ENCODE measurements at regions not wholly inside any gene's neighbourhood (a gene's known extent, or its start where the extent isn't known, plus 50 kb on each side); places are given as distances from the start of the nearest gene placed in this dataset.

DNA sequence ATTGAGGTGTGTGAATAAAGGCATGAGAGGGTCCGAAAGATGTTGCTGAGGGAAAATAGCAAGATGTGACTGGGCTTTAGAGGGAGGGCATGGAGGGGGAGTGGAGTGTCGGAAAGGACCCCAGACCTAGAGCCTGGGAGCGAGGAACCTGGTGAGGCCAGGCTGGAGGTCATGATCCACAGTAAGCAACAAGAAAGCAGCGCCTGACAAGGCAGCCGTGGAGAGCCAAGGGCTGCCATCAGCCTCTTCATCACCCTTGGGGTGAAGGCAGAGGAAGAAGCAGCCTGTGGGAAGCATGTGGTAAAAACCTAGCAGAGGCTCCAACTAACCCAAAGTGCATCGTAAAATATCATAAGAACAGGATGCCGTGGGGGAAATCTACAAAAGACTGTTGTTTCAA is 162.8 kb upstream of the SOX1 start:
- no peak for DNase-seq (ENCODE audit: low spot score)
- H3K27me3 ChIP-seq (ENCODE audit: control insufficient read depth in 4 of 4, insufficient read depth in 4 of 4, low read length in 3 of 4) = peaks cover 0 to 7% (median 0%) of the 10 kb centered on the region in 4 donors
- no peaks in the 10 kb centered on the region for H3K4me1 ChIP-seq (ENCODE audit: control insufficient read depth in 4 of 4, insufficient read depth in 4 of 4, low read length in 3 of 4)
- H3K9me3 ChIP-seq (ENCODE audit: control insufficient read depth in 4 of 4, low read length in 3 of 4) = no peaks in the 10 kb centered on the region
- H3K36me3 ChIP-seq (ENCODE audit: control insufficient read depth in 4 of 4, insufficient read depth in 3 of 4, low read depth in 1 of 4, low read length in 3 of 4) = no peaks in the 10 kb centered on the region
- no peak for TF ChIP-seq RAD21 (IDR thresholded peaks at IDR 0.05)
- H3K27ac ChIP-seq (ENCODE audit: low read depth in 1 of 2, low read length in 2 of 2) = no peak overlapping the region
- H3K9ac ChIP-seq (ENCODE audit: low read depth in 1 of 2, low read length in 2 of 2) = no peak overlapping the region
- 79% methylated on average over 7 of the region's 7 CpGs for WGBS
- H3K4me3 ChIP-seq (ENCODE audit: low read depth in 1 of 3, low read length in 3 of 3) = no peak overlapping the region

- no peaks in the 10 kb centered on the region for H3K9me3 ChIP-seq (ENCODE audit: control insufficient read depth in 4 of 4, low read length in 3 of 4)
- no peak overlapping the region for H3K27ac ChIP-seq (ENCODE audit: low read depth in 1 of 2, low read length in 2 of 2)
- H3K4me3 ChIP-seq (ENCODE audit: low read depth in 1 of 3, low read length in 3 of 3) = no peak overlapping the region
- H3K27me3 ChIP-seq (ENCODE audit: control insufficient read depth in 4 of 4, insufficient read depth in 4 of 4, low read length in 3 of 4) = peaks cover 0 to 6% (median 0%) of the 10 kb centered on the region in 4 donors
- no peaks in the 10 kb centered on the region for H3K36me3 ChIP-seq (ENCODE audit: control insufficient read depth in 4 of 4, insufficient read depth in 3 of 4, low read depth in 1 of 4, low read length in 3 of 4)
- no peaks in the 10 kb centered on the region for H3K4me1 ChIP-seq (ENCODE audit: control insufficient read depth in 4 of 4, insufficient read depth in 4 of 4, low read length in 3 of 4)
- DNase-seq (ENCODE audit: low spot score) = no peak
- no peak overlapping the region for H3K9ac ChIP-seq (ENCODE audit: low read depth in 1 of 2, low read length in 2 of 2)
- TF ChIP-seq HNF4A (conservative IDR thresholded peaks at IDR 0.05) = no peak
- no peak for TF ChIP-seq EGR1 (IDR thresholded peaks at IDR 0.05; ENCODE audit: low read depth in 2 of 2)
- no peak for TF ChIP-seq FOXA1 (IDR thresholded peaks at IDR 0.05)
- no peak for TF ChIP-seq RAD21 (IDR thresholded peaks at IDR 0.05)
- TF ChIP-seq FOXA2 (IDR thresholded peaks at IDR 0.05) = no peak
- TF ChIP-seq, protein P1, sequence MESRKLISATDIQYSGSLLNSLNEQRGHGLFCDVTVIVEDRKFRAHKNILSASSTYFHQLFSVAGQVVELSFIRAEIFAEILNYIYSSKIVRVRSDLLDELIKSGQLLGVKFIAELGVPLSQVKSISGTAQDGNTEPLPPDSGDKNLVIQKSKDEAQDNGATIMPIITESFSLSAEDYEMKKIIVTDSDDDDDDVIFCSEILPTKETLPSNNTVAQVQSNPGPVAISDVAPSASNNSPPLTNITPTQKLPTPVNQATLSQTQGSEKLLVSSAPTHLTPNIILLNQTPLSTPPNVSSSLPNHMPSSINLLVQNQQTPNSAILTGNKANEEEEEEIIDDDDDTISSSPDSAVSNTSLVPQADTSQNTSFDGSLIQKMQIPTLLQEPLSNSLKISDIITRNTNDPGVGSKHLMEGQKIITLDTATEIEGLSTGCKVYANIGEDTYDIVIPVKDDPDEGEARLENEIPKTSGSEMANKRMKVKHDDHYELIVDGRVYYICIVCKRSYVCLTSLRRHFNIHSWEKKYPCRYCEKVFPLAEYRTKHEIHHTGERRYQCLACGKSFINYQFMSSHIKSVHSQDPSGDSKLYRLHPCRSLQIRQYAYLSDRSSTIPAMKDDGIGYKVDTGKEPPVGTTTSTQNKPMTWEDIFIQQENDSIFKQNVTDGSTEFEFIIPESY (IDR thresholded peaks at IDR 0.05) = no peak
- TF ChIP-seq YY1 (IDR thresholded peaks at IDR 0.05) = no peak
- no peak for TF ChIP-seq TAF1 (conservative IDR thresholded peaks at IDR 0.05)
- TF ChIP-seq MAX (IDR thresholded peaks at IDR 0.05) = no peak
- no peak for TF ChIP-seq HNF4G (IDR thresholded peaks at IDR 0.05)
- TF ChIP-seq, protein P2, sequence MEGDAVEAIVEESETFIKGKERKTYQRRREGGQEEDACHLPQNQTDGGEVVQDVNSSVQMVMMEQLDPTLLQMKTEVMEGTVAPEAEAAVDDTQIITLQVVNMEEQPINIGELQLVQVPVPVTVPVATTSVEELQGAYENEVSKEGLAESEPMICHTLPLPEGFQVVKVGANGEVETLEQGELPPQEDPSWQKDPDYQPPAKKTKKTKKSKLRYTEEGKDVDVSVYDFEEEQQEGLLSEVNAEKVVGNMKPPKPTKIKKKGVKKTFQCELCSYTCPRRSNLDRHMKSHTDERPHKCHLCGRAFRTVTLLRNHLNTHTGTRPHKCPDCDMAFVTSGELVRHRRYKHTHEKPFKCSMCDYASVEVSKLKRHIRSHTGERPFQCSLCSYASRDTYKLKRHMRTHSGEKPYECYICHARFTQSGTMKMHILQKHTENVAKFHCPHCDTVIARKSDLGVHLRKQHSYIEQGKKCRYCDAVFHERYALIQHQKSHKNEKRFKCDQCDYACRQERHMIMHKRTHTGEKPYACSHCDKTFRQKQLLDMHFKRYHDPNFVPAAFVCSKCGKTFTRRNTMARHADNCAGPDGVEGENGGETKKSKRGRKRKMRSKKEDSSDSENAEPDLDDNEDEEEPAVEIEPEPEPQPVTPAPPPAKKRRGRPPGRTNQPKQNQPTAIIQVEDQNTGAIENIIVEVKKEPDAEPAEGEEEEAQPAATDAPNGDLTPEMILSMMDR (IDR thresholded peaks at IDR 0.05; ENCODE audit: low read depth, low read length, missing input control) = no peak
- TF ChIP-seq RXRA (IDR thresholded peaks at IDR 0.05) = no peak
- TF ChIP-seq NR2F2 (IDR thresholded peaks at IDR 0.05) = no peak
- TF ChIP-seq, protein P3, sequence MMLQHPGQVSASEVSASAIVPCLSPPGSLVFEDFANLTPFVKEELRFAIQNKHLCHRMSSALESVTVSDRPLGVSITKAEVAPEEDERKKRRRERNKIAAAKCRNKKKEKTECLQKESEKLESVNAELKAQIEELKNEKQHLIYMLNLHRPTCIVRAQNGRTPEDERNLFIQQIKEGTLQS (IDR thresholded peaks at IDR 0.05) = no peak
- TF ChIP-seq GABPA (IDR thresholded peaks at IDR 0.05 in 1 of 2, conservative IDR thresholded peaks at IDR 0.05 in 1 of 2) = no peak
- TF ChIP-seq, protein P4, sequence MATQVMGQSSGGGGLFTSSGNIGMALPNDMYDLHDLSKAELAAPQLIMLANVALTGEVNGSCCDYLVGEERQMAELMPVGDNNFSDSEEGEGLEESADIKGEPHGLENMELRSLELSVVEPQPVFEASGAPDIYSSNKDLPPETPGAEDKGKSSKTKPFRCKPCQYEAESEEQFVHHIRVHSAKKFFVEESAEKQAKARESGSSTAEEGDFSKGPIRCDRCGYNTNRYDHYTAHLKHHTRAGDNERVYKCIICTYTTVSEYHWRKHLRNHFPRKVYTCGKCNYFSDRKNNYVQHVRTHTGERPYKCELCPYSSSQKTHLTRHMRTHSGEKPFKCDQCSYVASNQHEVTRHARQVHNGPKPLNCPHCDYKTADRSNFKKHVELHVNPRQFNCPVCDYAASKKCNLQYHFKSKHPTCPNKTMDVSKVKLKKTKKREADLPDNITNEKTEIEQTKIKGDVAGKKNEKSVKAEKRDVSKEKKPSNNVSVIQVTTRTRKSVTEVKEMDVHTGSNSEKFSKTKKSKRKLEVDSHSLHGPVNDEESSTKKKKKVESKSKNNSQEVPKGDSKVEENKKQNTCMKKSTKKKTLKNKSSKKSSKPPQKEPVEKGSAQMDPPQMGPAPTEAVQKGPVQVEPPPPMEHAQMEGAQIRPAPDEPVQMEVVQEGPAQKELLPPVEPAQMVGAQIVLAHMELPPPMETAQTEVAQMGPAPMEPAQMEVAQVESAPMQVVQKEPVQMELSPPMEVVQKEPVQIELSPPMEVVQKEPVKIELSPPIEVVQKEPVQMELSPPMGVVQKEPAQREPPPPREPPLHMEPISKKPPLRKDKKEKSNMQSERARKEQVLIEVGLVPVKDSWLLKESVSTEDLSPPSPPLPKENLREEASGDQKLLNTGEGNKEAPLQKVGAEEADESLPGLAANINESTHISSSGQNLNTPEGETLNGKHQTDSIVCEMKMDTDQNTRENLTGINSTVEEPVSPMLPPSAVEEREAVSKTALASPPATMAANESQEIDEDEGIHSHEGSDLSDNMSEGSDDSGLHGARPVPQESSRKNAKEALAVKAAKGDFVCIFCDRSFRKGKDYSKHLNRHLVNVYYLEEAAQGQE (IDR thresholded peaks at IDR 0.05) = no peak
- no peak for TF ChIP-seq JUND (IDR thresholded peaks at IDR 0.05)
- no peak for TF ChIP-seq SP1 (IDR thresholded peaks at IDR 0.05)
- 85% methylated on average over 47 of the region's 47 CpGs for WGBS
Observed at GRCh38 chr13:111904701-111905608, 162.0 kb upstream of the SOX1 start.

Measured in liver (tissue), 8 donors.